ENCODE measurements at regions not wholly inside any gene's neighbourhood (a gene's known extent, or its start where the extent isn't known, plus 50 kb on each side); places are given as distances from the start of the nearest gene placed in this dataset.

- TF ChIP-seq EGR1 (IDR thresholded peaks at IDR 0.05): no peak
- no peak for TF ChIP-seq CEBPB (IDR thresholded peaks at IDR 0.05)
- no peak for TF ChIP-seq TCF12 (IDR thresholded peaks at IDR 0.05; ENCODE audit: low read depth)
- TF ChIP-seq EP300 (IDR thresholded peaks at IDR 0.05; ENCODE audit: borderline replicate concordance): no peak
- TF ChIP-seq REST (IDR thresholded peaks at IDR 0.05; ENCODE audit: low read depth): no peak
- TF ChIP-seq FOXM1 (IDR thresholded peaks at IDR 0.05; ENCODE audit: borderline replicate concordance, low read depth): no peak
- TF ChIP-seq ZBTB7A (IDR thresholded peaks at IDR 0.05; ENCODE audit: low read depth): no peak
- TF ChIP-seq USF1 (IDR thresholded peaks at IDR 0.05): no peak
- TF ChIP-seq YY1 (IDR thresholded peaks at IDR 0.05; ENCODE audit: low read depth): no peak
- TF ChIP-seq TAF1 (IDR thresholded peaks at IDR 0.05; ENCODE audit: low read depth): no peak
- no peak for TF ChIP-seq CREB1 (IDR thresholded peaks at IDR 0.05; ENCODE audit: low read depth)
- TF ChIP-seq NFIC (IDR thresholded peaks at IDR 0.05): no peak
- TF ChIP-seq RAD21 (IDR thresholded peaks at IDR 0.05; ENCODE audit: low read depth): no peak
- TF ChIP-seq TEAD4 (IDR thresholded peaks at IDR 0.05): no peak
- TF ChIP-seq, protein P1, sequence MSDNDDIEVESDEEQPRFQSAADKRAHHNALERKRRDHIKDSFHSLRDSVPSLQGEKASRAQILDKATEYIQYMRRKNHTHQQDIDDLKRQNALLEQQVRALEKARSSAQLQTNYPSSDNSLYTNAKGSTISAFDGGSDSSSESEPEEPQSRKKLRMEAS (IDR thresholded peaks at IDR 0.05): no peak
Observed at GRCh38 chr9:25613709-25614108, 64.5 kb downstream of the TUSC1 start.

GRCh38 chr9:25603106-25603505 lies 75.1 kb downstream of the TUSC1 start:
- TF ChIP-seq YY1 (IDR thresholded peaks at IDR 0.05; ENCODE audit: low read depth) (no peak), EP300 (IDR thresholded peaks at IDR 0.05; ENCODE audit: borderline replicate concordance) (no peak), CREB1 (IDR thresholded peaks at IDR 0.05; ENCODE audit: low read depth) (no peak), RAD21 (IDR thresholded peaks at IDR 0.05; ENCODE audit: low read depth) (no peak), ZBTB7A (IDR thresholded peaks at IDR 0.05; ENCODE audit: low read depth) (no peak), EGR1 (IDR thresholded peaks at IDR 0.05) (no peak), TAF1 (IDR thresholded peaks at IDR 0.05; ENCODE audit: low read depth) (no peak), NFIC (IDR thresholded peaks at IDR 0.05) (no peak), USF1 (IDR thresholded peaks at IDR 0.05) (no peak), TEAD4 (IDR thresholded peaks at IDR 0.05) (no peak), FOXM1 (IDR thresholded peaks at IDR 0.05; ENCODE audit: borderline replicate concordance, low read depth) (no peak), CEBPB (IDR thresholded peaks at IDR 0.05) (no peak), REST (IDR thresholded peaks at IDR 0.05; ENCODE audit: low read depth) (no peak), TCF12 (IDR thresholded peaks at IDR 0.05; ENCODE audit: low read depth) (no peak)
- TF ChIP-seq, protein P1 (IDR thresholded peaks at IDR 0.05): no peak

DNA sequence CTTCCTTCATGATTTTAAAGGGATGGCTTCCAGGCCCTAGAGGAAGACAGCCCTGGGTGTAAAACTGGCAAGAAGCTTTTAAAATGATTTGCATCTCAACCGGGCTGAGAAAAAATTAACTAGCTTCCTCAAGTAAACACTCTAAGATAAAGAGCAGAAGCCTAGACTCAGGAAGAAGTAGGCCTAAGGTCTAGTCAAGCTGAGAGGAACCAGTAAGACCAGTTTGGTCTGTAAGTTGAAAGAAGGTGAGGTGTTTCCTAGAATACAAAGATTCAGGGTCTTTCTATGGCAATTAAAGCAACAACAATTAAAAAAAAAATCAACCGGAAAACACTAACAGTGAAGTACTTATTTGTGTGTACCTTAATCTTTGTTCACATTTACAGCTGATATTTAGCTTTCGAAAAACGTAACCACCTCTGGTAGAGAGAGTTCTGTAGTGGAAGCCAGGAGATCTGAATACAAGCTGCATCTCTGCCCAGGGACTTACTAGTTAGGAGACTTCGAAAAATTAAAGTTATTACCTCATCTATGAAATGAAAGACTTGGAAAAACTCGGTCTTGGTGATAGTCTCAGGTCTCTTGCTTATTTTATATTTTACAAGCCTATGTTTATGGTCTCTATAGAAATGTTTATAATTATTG lies 75.7 kb downstream of the TUSC1 start:
- no peak for TF ChIP-seq YY1 (IDR thresholded peaks at IDR 0.05; ENCODE audit: low read depth)
- no peak for TF ChIP-seq RAD21 (IDR thresholded peaks at IDR 0.05; ENCODE audit: low read depth)
- no peak for TF ChIP-seq TAF1 (IDR thresholded peaks at IDR 0.05; ENCODE audit: low read depth)
- TF ChIP-seq REST (IDR thresholded peaks at IDR 0.05; ENCODE audit: low read depth): no peak
- TF ChIP-seq ZBTB7A (IDR thresholded peaks at IDR 0.05; ENCODE audit: low read depth): no peak
- no peak for TF ChIP-seq EP300 (IDR thresholded peaks at IDR 0.05; ENCODE audit: borderline replicate concordance)
- no peak for TF ChIP-seq EGR1 (IDR thresholded peaks at IDR 0.05)
- no peak for TF ChIP-seq CEBPB (IDR thresholded peaks at IDR 0.05)
- no peak for TF ChIP-seq TCF12 (IDR thresholded peaks at IDR 0.05; ENCODE audit: low read depth)
- no peak for TF ChIP-seq TEAD4 (IDR thresholded peaks at IDR 0.05)
- no peak for TF ChIP-seq FOXM1 (IDR thresholded peaks at IDR 0.05; ENCODE audit: borderline replicate concordance, low read depth)
- TF ChIP-seq USF1 (IDR thresholded peaks at IDR 0.05): no peak
- no peak for TF ChIP-seq NFIC (IDR thresholded peaks at IDR 0.05)
- TF ChIP-seq, protein P1 (IDR thresholded peaks at IDR 0.05): no peak
- no peak for TF ChIP-seq CREB1 (IDR thresholded peaks at IDR 0.05; ENCODE audit: low read depth)
